HG02938 (cell line): ENCODE measurements at regions not wholly inside any gene's neighbourhood (a gene's known extent, or its start where the extent isn't known, plus 50 kb on each side); places are given as distances from the start of the nearest gene placed in this dataset.
"Not testable (repeated sequence)": the region's sequence is repeated elsewhere in the genome, so short reads cannot be mapped to it uniquely, and the experiment has no call there.

Experiments
- ATAC-seq: cut with Tn5 transposase; IDR thresholded peaks from one replicate; pipeline ENCODE4 v1.9.1; 2021; ENCODE audit warnings: mild to moderate bottlenecking, moderate library complexity; ENCODE audit not compliant: unreplicated experiment

DNA sequence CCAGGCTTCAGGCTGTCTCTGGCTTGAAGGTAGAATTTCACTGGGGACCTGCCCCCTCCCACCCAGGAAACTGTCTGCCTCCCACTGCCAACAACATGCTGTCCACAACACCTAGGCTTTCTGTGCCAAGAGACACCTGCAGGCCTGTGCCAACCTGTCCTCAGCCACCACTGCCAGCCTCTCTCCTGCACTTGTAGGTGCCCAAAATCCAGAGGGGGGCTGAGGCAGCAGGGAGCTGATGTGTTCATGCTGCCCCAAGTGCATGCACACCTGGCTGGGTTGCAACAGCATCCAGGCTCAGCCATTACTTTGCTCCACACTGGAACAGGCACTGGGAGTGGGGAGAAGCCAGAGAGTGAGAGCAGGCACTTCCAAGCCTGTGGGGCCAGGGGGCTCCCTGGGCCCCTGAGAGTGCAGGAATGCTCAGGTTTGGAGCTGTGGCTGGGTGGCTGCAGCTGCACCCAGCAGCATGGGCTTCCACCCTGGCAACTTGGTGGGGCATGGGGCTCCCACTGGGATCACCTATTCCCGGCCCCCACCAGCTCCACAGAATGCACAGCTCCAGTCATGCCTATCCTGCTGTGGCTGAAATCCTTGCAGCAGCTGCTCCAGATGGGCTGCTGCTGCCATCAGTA, 218.1 kb upstream of the OBI1 start:
- ATAC-seq, result no peak

DNA sequence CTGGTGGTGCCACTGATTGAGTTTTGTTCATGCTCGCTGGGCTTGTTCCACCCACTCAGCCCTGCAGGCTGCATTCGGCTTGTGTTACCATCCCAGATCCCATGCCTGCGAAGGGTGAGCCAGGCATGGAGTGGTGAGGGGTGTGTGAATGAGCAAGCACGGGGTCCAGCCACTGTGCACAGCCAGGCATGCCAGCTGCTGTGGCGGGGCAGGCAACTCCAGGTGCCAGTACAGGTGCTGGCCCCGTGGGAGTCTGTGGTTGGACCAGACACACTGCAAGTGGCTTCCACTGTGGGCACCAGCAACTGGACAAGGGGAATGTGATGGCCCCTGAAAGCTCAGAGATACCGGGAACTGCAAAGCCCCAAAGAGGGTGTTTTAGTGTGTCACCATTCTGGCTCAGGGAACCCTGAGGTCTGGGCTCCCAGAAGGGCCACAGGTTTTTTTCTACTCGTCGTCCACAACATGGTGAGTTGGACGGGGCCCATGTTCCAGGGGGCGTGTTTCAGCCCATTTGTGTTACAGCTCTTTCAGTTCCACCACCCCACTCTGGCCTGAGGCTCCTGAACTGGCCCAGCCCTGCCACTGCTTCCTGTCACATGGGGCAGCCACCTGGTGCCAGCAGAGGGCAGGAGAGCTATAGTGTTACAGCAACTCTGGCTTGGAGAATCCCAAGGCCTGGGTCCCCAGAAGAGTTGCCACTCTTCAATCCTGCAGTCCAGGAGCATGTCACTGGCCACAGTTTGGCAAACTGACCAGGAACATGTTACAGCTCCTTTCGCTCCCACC, 217.0 kb upstream of the OBI1 start:
- ATAC-seq, result peak; percentile 47

GRCh38 chr13:78868991-78869390, 210.0 kb upstream of the OBI1 start:
- no peak for ATAC-seq

- ATAC-seq, result no peak
Observed at GRCh38 chr13:78867655-78868054, 208.7 kb upstream of the OBI1 start.

DNA sequence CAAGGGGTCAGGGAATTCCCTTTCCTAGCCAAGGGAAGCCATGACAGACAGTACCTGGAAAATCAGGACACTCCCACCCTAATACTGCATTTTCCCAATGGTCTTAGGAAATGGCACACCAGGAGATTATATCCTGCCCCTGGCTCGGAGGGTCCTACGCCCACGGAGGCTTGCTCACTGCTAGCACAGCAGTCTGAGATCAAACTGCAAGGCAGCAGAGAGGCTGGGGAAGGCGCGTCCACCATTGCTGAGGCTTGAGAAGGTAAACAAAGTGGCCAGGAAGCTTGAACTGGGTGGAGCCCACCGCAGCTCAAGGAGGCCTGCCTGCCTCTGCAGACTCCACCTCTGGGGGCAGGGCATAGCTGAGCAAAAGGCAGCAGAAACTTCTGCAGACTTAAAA, 207.1 kb upstream of the OBI1 start:
- not testable (repeated sequence) for ATAC-seq

DNA sequence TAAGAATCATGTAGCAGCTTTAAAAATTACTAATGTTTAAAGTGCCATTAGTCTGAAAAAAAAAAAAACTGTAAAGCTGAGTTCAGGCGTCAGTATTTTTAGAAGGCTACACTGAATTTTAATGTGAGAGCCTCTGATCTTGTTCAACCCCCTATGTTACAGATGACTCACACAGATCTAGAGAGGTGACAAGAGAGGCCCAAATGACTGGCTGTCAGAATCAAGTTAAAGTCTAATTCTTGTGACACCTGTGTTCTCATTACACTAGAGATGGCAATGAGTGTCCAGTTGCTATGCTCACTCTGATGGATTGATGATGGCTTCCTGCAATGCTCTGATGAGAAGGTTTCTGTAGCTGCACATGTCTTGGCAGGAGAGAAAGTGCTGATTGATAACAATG, 203.5 kb upstream of the OBI1 start:
- no peak for ATAC-seq

DNA sequence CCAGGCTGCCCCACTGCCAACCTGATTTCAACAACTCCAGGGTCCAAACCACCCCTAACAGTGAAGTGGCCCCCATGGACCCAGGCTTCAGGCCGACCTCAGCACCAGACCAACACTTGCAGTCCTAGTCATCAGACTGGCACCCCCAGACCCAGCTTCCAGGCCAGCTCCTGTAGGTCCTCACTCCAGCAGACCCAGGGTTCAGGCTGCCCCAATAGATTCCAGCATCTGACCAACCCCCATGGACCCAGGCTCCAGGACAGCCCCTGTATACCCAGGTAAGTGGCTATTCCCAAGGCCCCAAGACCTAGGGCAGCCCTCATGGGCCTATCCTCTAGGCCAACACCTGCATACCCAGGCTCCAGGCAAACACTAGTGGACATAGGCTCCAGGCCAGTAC, 193.8 kb upstream of the OBI1 start:
- no peak for ATAC-seq

DNA sequence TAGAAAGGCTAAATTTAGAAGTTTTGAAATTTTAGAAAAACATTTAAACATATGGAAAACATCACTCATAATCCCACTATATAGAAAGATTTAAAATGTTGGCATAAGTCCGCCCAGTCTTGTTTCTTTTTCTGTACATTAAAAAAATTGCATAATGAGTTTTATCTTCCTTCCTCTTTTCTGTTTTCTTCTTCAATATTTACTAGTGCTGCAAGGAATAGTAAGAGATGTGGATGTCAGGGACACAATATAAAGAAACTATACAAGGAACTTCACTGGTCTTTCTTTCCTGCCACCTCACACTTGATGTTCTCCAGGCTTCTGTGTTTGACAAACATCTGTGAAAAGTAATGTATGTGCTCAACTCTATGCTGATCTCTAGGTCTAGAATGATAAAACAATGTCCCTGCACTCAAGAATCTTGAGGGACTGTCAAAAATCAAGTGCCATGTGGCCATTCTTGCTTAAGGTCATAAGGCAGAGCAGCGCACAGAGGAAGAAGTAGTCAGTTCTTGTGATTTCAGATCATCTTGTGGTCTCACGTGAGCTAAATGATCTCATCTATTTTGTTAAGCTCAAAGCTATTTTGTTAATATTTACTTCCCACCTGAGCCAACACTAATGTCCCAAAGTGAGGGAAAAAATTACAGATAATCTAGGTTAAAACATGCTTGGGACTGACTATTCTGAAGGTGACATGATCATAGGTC, 186.9 kb upstream of the OBI1 start:
- no peak for ATAC-seq

DNA sequence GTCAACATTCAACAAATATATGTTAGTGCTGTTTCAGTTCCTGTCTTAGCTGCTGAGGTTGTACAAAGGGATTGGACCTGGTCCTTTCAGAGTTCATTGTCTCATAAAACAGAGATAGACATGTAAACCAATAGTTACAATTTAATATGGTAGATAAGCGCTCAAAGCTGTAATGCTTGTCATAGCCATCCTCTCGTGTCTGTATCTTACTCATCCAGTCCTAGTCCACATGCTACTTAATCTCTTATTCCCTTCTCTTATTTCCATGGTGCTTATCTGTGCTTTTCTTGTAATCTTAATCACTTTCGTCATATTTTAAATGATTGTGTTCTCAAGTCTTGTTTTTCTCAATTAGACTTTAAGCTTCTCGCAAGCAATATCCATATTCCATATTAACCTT, 185.2 kb upstream of the OBI1 start:
- ATAC-seq, result no peak

DNA sequence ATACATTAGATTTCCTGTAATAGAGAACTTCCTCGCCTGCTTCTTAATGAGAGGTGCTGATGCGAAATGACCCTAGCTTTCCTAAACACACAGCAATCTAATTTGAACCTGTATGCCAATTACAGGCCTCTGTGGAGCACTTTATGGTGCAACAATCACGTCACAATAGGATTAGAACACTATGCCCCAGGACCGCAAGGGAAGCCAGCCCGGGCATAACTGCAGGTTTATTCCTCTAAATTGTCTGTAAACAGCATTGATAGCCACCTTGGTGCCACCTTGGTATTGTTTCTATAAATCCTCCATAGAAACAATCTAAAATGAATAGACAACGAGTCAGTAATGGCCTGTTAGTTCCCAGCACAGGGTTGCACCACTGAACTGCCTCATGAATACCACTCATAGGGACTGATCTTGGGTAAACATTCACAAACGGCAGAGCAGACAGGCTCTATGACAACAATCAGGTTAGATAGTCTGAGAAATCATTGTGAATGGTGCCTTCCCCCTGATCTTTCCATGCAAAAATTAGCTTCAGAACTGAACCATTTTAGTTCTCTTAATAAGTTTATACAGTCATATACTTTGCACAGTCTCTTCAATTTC, 182.5 kb upstream of the OBI1 start:
- no peak for ATAC-seq

DNA sequence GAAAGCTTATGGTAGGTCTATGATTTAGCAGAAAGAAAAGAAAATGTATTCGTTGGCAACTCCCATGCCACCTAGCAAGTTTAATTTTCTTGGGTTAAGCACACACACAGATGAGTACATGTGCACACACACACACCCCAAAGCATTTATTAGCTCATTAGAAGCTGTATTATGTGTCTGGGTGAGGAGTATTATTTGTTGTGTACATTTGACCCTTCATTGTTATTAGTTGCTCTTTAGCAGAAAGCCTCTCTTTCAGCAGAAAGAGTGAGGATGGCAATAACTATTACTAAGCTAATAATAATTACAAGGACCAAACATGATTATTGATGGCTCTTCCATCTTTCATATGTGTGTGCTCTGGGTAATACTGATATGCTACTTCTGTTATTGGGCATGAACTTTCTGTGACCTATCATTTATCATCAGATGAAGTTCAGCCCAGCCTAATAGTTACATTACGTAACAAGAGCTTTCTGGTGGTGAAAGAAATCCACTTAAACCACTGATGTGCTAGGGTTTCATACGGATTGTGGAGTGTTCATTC, 177.4 kb upstream of the OBI1 start:
- no peak for ATAC-seq

DNA sequence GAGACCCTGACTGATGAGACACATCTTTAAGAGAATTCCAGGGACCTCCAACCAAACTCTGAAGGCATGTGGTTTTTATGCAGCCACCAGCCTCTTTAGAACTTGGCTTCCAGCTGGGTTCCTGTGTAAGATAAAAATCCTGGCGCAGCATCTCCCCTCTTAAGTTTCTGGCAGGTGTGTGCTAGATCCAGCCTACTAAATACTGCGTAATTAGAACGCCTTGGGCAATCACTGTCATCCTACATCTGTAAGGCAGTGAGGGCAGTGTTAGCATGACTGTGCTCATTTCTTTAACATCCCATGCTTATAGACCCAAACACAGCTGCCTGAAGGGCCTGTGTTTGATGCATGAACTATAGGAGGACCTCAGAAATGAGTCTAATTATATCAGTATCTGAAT, 173.5 kb upstream of the OBI1 start:
- no peak for ATAC-seq

DNA sequence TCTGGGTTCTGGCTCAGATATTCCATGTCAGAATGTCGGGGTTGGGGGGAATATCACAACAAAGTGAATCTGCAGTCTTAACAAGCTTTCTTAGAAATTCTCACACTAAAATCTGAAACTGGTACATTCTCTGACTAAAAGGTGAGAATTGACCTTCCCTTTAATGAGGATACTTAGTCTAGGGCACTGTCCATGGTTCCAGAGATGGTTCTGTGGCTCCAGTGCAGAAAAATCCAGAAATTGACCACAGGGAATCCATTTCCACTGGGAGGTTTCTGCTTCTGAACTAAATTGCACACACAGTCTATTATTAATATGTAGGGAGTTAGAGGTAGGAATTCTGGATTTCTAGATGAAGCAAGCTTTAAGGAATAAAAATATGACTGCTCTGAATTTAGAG, 171.6 kb upstream of the OBI1 start:
- ATAC-seq, result no peak

- ATAC-seq, result no peak
Observed at GRCh38 chr13:78829821-78830220, 170.9 kb upstream of the OBI1 start.

- ATAC-seq, result no peak
Observed at GRCh38 chr13:78827471-78827870, 168.5 kb upstream of the OBI1 start.

DNA sequence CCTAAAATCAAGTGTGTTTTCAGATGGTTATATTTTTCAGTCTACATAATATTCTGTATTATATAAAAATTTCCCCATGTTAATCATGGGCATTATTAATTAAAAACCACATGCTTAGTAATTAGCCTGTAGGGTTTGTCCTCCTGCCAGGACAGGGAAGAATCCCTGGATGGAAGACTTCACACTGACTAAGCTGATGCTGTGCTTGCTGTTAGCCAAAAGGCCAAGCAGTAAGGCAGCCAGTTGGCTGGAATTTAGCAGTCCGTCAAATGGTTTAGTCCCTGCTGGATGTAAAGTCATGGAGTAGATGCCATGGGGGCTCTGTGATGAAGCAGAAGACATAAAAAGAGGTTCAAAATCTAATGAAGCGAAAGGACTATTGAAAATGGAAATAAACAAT, 168.0 kb upstream of the OBI1 start:
- ATAC-seq, result no peak

DNA sequence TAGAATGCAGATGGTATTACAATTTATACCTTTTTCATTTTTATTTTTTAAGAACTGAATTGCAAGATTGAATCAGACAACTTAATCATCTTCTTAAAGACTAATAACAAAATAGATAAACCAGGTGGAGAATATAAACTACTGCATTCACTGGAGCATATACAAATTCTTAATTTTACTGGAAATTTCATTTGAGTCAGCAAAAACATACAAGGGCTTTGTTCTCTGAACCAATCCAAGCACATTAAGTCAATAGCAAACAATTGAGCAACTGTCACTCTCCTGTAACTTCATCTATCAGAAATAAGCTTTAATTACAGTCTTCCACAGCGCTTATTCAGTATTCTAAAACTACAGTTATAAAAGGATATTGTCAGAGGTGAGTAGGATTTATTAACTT, 167.4 kb upstream of the OBI1 start:
- ATAC-seq, result no peak

GRCh38 chr13:78820541-78820940, 161.6 kb upstream of the OBI1 start:
- ATAC-seq, result no peak

- no peak for ATAC-seq
Observed at GRCh38 chr13:78816592-78816991, 157.6 kb upstream of the OBI1 start.

GRCh38 chr13:78816154-78816553, 157.2 kb upstream of the OBI1 start:
- no peak for ATAC-seq

DNA sequence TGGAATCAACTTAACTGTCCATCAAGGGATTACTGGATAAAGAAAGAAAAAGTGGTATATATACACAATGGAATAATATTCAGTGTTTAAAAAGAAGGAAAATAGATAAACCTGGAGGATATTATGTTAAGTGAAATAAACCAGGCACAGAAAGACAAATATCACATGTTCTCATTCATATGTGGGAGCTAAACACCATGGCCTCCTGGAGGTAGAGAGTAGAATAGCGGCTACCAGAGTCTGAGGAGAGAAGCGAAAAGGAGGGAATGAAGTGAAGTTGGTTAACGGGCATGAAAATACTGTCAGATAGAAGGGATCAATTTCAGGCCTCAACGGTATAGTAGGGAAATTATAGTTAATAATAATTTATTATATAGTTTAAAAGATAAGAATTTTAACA, 147.5 kb upstream of the OBI1 start:
- ATAC-seq, result peak; percentile 82
